Astrocyte of the spinal cord (primary cell): ENCODE measurements at regions not wholly inside any gene's neighbourhood (a gene's known extent, or its start where the extent isn't known, plus 50 kb on each side); places are given as distances from the start of the nearest gene placed in this dataset.
A peak's percentile ranks its signal among the peaks of the same experiment; 100 is the strongest.

Experiments used
- DNase-seq: peaks from one replicate; pipeline ENCODE4 v3.0.0; 2011; ENCODE audit warnings: low read depth, low spot score
- H3K4me3 ChIP-seq: 2 replicates; pipeline ENCODE4 v1.5.1; 2011; ENCODE audit warnings: low read depth, mild to moderate bottlenecking, low read length, moderate library complexity
- in situ Hi-C: cut with HindIII; loops from 2 replicates; pipeline ENCODE4 v1.10.0; 2017; ENCODE audit warnings: low sequenced_read_pairs
- TF ChIP-seq, protein P1 (sequence below): IDR thresholded peaks from 2 replicates; pipeline ENCODE4 v1.5.1; 2012; ENCODE audit warnings: low read depth, mild to moderate bottlenecking, low read length, inconsistent platforms

DNA sequence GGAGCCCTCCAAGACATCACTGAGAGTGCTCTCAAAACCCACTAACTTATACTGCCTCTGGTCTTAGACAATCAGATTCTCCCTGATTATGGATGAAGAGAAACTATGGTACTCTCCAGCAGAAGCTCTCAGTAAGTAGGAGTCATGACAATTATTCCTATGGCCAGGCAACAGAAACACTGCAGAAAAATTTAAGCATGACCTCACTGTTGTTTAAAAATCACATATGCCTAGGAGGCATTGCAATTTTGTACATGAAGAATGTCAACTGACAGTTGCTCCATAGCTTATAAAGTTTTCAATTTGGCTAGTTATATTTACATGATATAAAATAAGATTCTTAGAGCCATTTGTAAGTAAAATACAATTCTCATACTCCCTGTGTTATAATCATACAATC is 105.9 kb upstream of the LSM8 start:
- no peak for DNase-seq
- in situ Hi-C loops, result no loop called here
- no peak overlapping the region for H3K4me3 ChIP-seq
- TF ChIP-seq, protein P1, sequence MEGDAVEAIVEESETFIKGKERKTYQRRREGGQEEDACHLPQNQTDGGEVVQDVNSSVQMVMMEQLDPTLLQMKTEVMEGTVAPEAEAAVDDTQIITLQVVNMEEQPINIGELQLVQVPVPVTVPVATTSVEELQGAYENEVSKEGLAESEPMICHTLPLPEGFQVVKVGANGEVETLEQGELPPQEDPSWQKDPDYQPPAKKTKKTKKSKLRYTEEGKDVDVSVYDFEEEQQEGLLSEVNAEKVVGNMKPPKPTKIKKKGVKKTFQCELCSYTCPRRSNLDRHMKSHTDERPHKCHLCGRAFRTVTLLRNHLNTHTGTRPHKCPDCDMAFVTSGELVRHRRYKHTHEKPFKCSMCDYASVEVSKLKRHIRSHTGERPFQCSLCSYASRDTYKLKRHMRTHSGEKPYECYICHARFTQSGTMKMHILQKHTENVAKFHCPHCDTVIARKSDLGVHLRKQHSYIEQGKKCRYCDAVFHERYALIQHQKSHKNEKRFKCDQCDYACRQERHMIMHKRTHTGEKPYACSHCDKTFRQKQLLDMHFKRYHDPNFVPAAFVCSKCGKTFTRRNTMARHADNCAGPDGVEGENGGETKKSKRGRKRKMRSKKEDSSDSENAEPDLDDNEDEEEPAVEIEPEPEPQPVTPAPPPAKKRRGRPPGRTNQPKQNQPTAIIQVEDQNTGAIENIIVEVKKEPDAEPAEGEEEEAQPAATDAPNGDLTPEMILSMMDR, result no peak

DNA sequence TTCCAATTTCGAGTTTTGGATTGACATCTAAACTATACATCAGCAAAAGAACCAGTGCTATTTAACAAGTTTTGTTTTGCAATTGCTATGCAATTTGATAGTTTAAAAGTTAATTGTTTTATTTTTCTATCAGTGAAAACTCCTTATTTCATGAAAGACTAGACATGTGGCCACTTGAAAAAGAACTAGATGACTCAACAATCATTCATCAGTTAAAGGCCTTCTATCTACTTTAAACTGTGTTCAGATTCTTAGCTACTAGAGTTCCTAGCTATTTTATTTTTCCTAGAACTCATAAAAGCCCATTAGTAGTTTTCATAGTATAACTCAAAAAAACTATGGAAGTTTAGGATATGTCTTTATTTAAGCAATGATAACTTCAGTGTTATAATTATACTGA is 104.6 kb upstream of the LSM8 start:
- no peak overlapping the region for H3K4me3 ChIP-seq
- in situ Hi-C loops, result no loop called here
- peak; percentile 41 for DNase-seq
- TF ChIP-seq, protein P1, result no peak

- H3K4me3 ChIP-seq, result no peak overlapping the region
- TF ChIP-seq, protein P1, result no peak
- peak; percentile 87 for DNase-seq
- in situ Hi-C loops, result no loop called here
Observed at GRCh38 chr7:118080947-118081346, 103.0 kb upstream of the LSM8 start.

DNA sequence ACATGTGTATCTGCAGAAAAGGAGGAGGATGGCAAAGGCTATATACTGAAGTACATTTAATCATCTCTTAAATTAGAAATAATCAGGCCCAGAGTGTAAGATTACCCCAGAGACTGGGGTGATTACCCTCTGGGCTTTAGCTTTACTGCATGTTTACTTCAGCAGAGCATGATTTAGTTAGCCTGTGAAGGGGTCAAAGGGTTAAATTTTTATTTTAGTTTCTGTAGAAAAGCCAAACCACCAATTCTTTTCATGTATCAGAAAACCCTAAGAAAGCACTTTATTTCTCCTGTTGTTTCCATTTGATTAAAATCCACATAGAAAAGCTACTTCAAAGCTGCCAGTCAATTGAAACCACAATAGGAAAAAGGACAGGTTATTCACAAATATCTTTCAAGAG is 101.5 kb upstream of the LSM8 start:
- no peak overlapping the region for H3K4me3 ChIP-seq
- DNase-seq, result peak; percentile 31
- in situ Hi-C loops, result no loop called here
- TF ChIP-seq, protein P1, result no peak

DNA sequence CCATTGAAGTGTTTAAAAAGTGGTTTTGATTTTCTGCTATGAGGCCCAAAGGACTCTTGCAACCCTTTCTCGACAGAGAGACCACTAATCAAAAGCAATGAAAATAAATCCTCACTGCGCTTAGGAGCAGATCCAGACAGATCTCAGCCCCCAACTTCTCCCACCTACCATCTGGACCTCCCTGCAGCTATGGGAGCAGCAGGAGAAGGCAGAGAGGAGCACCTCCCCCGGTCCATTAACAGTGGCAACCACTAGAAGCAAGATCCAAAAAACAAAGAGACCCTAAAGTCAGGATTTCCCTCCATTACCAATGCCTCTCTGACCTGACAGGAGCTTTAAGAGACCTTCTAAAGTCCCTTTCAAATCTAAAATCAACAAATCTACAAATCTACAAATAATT is 99.0 kb upstream of the LSM8 start:
- in situ Hi-C loops, result no loop called here
- DNase-seq, result no peak
- TF ChIP-seq, protein P1, result no peak
- no peak overlapping the region for H3K4me3 ChIP-seq

- TF ChIP-seq, protein P1, result no peak
- H3K4me3 ChIP-seq, result no peak overlapping the region
- DNase-seq, result no peak
- in situ Hi-C loops, result no loop called here
Observed at GRCh38 chr7:118087126-118087525, 96.8 kb upstream of the LSM8 start.

DNA sequence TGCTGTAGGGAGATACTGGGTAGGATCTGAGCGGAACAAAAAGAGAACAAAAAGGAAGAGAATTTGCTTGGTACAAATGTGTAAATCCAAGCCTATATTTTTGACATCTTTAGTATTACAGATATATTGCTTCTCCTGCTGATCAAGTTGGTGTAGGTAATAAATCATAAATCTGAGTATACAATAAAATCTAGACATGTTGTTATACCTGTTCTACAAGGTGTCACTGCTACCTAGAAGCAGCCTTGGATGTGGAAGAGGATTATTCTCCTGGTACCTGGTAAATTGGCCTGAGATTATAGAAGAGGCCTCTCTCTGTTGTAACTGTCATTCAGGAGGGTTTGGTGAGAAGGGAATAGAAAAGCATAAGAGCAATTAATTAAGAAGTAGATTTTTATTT is 89.9 kb upstream of the LSM8 start:
- in situ Hi-C loops, result no loop called here
- TF ChIP-seq, protein P1, result no peak
- H3K4me3 ChIP-seq, result no peak overlapping the region
- DNase-seq, result no peak
